OCI-LY3 (cell line): ENCODE measurements at regions not wholly inside any gene's neighbourhood (a gene's known extent, or its start where the extent isn't known, plus 50 kb on each side); places are given as distances from the start of the nearest gene placed in this dataset.

Experiments used
- CTCF ChIP-seq: fragments of 200-600, 300-600 bp; sonication (generic); IDR thresholded peaks from 2 replicates; pipeline ENCODE4 v1.5.1; 2014; ENCODE audit warnings: antibody characterized with exemption, low read length, low read depth
- EZH2phosphoT487 ChIP-seq: fragments of 200-600 bp; shearing (Covaris generic); IDR thresholded peaks from 2 replicates; pipeline ENCODE4 v1.6.1; 2018; ENCODE audit warnings: antibody characterized with exemption, mixed run types, low read depth

- TF ChIP-seq CTCF (no peak), EZH2phosphoT487 (no peak)
Observed at GRCh38 chr17:77010667-77011066, 130.1 kb upstream of the SEC14L1 start.
